Stimulated activated naive CD8-positive, alpha-beta T cell treated with anti-CD3 and anti-CD28 coated beads, Interleukin-15, Interleukin-2, amounts not matched to agents 100 ng/mL and 50 ng/mL, for 24 hours (primary cell): ENCODE measurements at regions not wholly inside any gene's neighbourhood (a gene's known extent, or its start where the extent isn't known, plus 50 kb on each side); places are given as distances from the start of the nearest gene placed in this dataset.

Source experiments
- H3K27ac Mint-ChIP-seq: one replicate; pipeline ENCODE4 v1.8.0; 2021; ENCODE audit warnings: mild to moderate bottlenecking, mixed read lengths
- H3K27me3 Mint-ChIP-seq: one replicate; pipeline ENCODE4 v1.8.0; 2021; ENCODE audit warnings: mixed read lengths
- H3K36me3 Mint-ChIP-seq: one replicate; pipeline ENCODE4 v1.8.0; 2021; ENCODE audit warnings: low read depth, mixed read lengths
- H3K4me1 Mint-ChIP-seq: one replicate; pipeline ENCODE4 v1.8.0; 2021; ENCODE audit warnings: low read depth, mixed read lengths
- H3K4me3 Mint-ChIP-seq: one replicate; pipeline ENCODE4 v1.8.0; 2021; ENCODE audit warnings: mild to moderate bottlenecking, mixed read lengths
- H3K9me3 Mint-ChIP-seq: one replicate; pipeline ENCODE4 v1.8.0; 2021; ENCODE audit warnings: mixed read lengths

DNA sequence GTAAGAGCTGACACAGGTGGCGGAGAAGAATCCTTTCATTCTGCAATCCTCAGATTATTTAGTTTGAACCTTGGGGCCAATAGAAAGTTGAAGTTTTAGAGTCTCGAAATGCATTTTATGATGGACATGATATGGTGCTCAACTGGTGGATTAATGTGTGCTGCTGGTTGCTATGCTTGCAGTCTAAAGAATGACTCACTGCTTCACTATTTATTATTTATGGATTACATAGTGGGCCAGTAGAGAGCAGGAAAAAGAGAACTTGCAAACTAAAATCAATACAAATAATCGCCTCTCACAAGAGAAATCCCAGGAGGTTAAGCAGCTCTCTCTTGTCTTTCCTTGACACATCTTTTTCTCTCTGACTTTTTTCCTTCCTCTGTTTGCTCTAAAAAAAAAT lies 2326.8 kb upstream of the AGA start:
- H3K9me3 Mint-ChIP-seq = peaks cover 13% of the 10 kb centered on the region
- no peak overlapping the region for H3K4me3 Mint-ChIP-seq
- no peak overlapping the region for H3K27ac Mint-ChIP-seq
- H3K36me3 Mint-ChIP-seq = no peaks in the 10 kb centered on the region
- no peaks in the 10 kb centered on the region for H3K4me1 Mint-ChIP-seq
- no peaks in the 10 kb centered on the region for H3K27me3 Mint-ChIP-seq

DNA sequence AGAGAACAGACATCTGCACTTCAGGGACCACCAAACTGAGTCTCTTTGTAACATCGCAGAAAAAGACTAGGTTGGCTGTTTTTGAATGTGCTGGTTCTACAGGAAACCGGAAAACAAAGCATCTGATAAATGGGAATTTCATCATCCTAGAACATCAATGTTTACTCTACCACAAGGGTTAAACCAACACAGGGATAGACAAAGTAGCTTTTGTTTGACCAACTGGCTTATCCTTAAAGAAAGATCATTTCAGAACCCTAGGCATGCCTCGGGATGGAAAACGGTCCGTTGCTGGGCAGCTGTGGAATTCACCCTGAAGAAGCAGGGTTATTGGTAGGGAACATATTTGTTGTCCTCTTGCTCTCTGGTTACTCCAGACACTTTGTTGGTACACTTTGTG lies 2355.5 kb upstream of the AGA start:
- Mint-ChIP-seq H3K27me3 (no peaks in the 10 kb centered on the region), H3K4me1 (no peaks in the 10 kb centered on the region), H3K36me3 (no peaks in the 10 kb centered on the region), H3K27ac (no peak overlapping the region), H3K9me3 (peaks cover 16% of the 10 kb centered on the region), H3K4me3 (no peak overlapping the region)

DNA sequence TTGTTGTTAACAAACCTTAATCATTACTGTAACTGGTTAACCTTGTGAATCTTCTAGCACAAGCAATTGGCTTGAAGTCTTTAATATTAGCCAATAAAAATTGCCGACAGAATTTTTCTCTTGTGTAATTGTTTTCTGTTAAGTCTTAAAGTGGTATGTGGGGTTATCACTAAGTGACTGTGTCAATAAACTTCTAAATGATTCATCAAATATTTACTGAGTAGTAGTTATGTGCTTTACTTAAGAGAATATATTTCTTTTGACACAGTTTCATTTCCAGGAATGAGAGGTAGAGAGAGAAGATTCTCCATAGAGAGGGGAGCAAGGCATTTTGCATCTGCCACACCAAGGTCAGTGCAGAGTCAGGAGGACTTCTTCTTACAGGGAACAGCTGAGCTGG lies 2361.6 kb upstream of the AGA start:
- Mint-ChIP-seq H3K4me3 (no peak overlapping the region), H3K36me3 (no peaks in the 10 kb centered on the region), H3K4me1 (no peaks in the 10 kb centered on the region), H3K27ac (no peak overlapping the region), H3K9me3 (peaks cover 9% of the 10 kb centered on the region), H3K27me3 (no peaks in the 10 kb centered on the region)

DNA sequence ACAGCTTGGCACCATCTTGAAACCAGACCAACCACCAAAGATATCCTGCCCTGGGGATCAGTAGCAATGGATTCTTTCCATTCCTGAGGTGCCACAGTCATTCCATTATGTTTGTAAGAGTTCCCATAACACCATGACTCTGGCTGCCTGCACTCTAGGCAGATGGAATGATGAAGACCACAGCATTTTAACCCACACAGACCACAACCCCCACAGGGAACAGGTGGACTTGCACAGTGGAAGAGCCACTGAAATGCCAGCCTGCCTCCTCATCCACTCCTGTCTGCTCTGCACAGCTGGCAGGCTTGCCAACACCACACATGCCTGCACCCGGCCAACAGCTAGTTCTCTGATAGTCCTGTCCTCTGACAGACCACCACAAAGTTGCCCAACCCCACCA lies 2362.2 kb upstream of the AGA start:
- Mint-ChIP-seq H3K4me1 (no peaks in the 10 kb centered on the region), H3K27ac (no peak overlapping the region), H3K27me3 (no peaks in the 10 kb centered on the region), H3K36me3 (no peaks in the 10 kb centered on the region), H3K4me3 (no peak overlapping the region), H3K9me3 (peaks cover 12% of the 10 kb centered on the region)

DNA sequence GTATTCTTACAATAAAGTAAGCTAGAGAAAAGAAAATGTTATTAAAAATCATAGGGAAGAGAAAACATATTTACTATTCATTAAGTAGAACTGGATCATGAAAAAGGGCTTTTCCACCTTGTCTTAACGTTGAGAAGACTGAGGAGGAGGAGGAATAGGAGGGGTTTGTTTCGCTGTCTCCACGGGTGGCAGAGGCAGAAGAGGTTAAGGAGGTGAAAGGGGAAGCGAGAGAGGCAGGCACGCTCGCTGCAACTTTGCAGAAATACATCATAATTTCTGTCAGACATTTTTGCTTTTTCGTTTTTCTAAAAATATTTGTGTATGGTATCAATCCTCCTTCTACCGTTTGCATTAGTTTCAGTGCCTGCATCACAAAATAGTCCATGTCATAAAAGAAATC lies 2375.1 kb upstream of the AGA start:
- H3K36me3 Mint-ChIP-seq = no peaks in the 10 kb centered on the region
- no peak overlapping the region for H3K27ac Mint-ChIP-seq
- no peaks in the 10 kb centered on the region for H3K4me1 Mint-ChIP-seq
- H3K9me3 Mint-ChIP-seq = no peaks in the 10 kb centered on the region
- H3K4me3 Mint-ChIP-seq = no peak overlapping the region
- H3K27me3 Mint-ChIP-seq = no peaks in the 10 kb centered on the region

DNA sequence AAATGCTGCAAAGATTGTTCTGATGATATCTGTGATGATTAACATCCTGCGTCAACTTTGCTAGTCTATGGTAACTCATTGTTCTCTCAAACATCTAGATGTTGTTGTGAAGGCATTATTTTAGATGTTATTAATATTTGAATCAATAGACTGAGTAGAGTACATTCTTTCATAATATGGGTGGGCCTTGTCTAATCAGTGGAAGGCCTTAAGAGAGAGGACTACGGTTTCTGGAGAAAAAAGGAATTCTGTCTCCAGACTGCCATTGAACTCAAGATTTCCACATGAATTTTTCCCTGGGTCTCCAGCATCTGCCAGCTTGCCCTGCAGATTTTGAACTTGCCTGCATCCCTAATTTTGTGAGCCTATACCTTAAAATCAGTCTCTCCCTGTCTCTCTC lies 2381.1 kb upstream of the AGA start:
- H3K27ac Mint-ChIP-seq = no peak overlapping the region
- peaks cover 8% of the 10 kb centered on the region for H3K9me3 Mint-ChIP-seq
- H3K4me1 Mint-ChIP-seq = no peaks in the 10 kb centered on the region
- H3K4me3 Mint-ChIP-seq = no peak overlapping the region
- no peaks in the 10 kb centered on the region for H3K27me3 Mint-ChIP-seq
- H3K36me3 Mint-ChIP-seq = no peaks in the 10 kb centered on the region

DNA sequence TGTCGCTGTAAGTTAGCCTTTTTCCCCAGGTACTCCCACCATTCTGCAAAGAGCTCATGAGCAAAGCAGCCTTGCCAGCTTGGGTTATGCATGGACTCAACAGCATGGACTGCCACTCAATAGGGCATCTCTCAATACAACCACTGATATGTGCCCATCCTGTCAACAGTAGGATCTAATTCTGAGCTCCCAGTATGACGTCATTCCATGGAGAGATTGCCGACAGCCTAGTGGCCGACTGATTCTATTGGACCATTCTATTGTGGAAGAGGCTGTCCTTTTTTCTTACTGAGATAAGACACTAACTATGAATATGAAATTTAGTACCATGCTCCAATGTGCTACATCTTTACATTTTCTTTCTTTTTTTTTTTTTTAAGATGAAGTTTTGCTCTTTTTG lies 2389.0 kb upstream of the AGA start:
- no peak overlapping the region for H3K27ac Mint-ChIP-seq
- H3K9me3 Mint-ChIP-seq = peaks cover 3% of the 10 kb centered on the region
- H3K4me1 Mint-ChIP-seq = no peaks in the 10 kb centered on the region
- no peak overlapping the region for H3K4me3 Mint-ChIP-seq
- H3K27me3 Mint-ChIP-seq = no peaks in the 10 kb centered on the region
- H3K36me3 Mint-ChIP-seq = no peaks in the 10 kb centered on the region

DNA sequence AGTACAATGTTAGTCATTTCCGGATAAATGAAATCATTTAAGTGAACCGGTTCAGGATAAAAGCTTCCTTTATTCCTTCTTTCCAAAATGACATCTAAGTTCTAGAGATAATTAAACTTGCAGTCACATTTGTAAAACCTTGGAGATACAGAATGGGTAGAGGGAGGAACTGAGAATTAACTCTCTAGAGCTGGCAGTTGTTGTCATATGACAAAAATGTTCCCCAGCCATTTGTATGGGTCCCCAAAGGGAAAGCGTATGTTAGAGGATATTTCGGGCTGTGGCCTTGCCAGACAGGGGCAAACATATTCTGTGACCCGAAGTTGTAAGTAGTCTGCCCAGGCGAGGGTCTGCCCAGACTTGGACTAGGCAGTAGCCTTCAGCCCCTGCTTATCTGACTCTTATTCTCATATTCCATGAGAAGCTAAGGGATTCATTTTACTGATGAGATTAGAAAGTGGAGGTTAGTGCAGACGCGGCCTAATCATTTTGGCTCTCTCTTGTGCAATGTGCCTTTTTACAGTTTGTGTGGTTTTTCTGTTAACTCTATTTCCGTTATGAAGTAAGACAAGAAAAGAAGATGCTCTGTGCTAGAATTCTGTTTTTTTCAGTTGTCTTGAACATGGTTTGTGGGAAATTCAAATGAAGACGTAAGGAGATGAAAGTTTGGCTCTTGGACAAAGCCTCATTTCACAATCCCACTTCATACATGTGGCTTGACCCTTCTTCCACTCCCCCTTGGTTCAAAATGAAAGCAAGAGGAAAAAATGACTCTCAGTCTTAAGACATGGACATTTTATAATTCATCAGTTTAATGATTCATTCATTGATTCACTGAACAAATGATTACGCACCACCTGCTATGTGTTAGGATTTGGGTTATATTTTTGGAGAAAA lies 2394.2 kb upstream of the AGA start:
- Mint-ChIP-seq H3K36me3 (no peaks in the 10 kb centered on the region), H3K27ac (no peak overlapping the region), H3K9me3 (peaks cover 3% of the 10 kb centered on the region), H3K4me1 (no peaks in the 10 kb centered on the region), H3K4me3 (no peak overlapping the region), H3K27me3 (no peaks in the 10 kb centered on the region)

DNA sequence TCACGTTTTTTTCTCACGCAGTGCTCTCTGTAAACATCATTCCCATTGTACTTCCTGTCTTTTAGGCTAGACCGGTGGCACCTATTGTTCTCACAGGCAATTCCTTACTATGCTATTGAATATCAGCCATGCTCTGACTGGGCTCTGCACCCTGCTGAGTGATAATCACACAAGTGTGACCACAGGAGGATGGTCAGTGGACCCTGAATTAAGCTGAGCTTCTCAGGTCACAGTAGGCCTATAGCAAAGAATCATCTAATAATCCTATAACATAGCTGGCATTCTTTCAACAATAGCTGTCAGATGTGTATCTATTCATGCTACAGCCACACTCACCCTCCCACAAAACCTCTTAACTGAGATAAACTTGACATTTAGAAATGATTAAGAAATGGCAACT lies 2399.8 kb upstream of the TENM3 start:
- peaks cover 5% of the 10 kb centered on the region for H3K9me3 Mint-ChIP-seq
- H3K4me3 Mint-ChIP-seq = no peak overlapping the region
- H3K36me3 Mint-ChIP-seq = no peaks in the 10 kb centered on the region
- H3K27me3 Mint-ChIP-seq = no peaks in the 10 kb centered on the region
- no peak overlapping the region for H3K27ac Mint-ChIP-seq
- H3K4me1 Mint-ChIP-seq = no peaks in the 10 kb centered on the region

DNA sequence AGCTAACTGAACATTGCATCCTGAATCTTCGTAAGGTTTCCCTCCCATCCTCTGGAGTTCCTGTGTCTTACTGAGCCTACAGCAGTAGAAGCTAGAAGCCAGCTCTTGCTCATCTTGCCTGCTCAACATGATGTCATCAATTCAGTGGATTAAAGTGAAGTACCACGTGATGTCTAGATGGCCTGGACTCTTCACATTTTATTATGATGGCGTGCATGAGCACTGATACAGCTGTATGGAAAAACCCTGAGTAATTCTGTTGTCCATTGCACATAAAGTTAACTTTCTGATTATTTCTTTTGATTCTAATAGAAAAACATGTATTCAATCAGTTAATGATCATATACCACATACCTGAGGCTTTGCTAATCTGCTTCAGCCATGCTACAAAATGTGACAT lies 2387.7 kb upstream of the TENM3 start:
- H3K27me3 Mint-ChIP-seq = no peaks in the 10 kb centered on the region
- H3K27ac Mint-ChIP-seq = no peak overlapping the region
- H3K4me3 Mint-ChIP-seq = no peak overlapping the region
- no peaks in the 10 kb centered on the region for H3K36me3 Mint-ChIP-seq
- no peaks in the 10 kb centered on the region for H3K4me1 Mint-ChIP-seq
- no peaks in the 10 kb centered on the region for H3K9me3 Mint-ChIP-seq

DNA sequence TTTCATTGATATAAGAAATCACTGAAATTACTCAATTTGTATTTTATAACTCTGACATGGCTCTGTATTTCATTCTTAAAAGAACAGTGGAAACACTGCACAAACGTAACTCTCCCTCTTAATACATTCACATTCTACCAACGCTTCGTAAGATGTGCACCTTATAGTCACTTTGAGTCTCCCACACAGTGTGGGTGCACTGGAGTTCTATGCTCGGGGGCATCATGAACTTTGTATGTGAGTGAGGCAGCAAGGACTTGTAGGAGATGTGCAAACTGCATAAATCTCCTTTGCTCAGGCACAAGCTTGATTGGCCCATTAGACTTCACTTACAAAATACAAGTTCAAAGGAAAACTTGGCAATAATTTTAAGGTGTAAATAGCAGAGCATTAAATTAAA lies 2385.0 kb upstream of the TENM3 start:
- Mint-ChIP-seq H3K9me3 (no peaks in the 10 kb centered on the region), H3K4me1 (no peaks in the 10 kb centered on the region), H3K27me3 (no peaks in the 10 kb centered on the region), H3K36me3 (no peaks in the 10 kb centered on the region), H3K4me3 (no peak overlapping the region), H3K27ac (no peak overlapping the region)

DNA sequence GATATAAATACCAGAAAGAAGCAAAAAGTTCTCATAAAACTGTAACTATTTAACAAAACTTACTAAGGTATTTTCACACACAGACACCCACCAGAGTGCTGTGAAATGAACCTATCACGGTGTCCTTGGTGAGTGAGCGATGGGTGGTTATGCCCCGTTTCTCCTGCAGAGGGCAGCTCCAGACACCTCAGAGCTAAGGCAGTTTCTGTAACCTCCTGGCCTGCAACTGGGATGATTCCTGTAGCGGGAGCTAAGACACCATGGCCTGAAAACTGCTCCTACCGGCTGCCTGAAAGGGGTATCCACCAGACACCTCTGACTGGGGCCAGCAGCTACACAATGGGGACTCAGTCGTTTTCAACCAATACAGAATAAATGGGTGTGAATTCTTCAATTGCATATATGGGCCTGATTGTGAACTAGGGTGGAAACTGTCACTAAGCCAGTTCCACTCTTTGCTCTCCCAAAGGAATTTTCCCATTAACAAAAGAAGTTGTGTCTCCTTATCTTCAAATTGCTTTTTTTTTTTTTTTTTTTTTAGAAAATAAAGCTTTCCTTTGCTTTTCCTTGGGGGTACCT lies 2375.8 kb upstream of the TENM3 start:
- H3K4me3 Mint-ChIP-seq = no peak overlapping the region
- H3K27ac Mint-ChIP-seq = no peak overlapping the region
- no peaks in the 10 kb centered on the region for H3K4me1 Mint-ChIP-seq
- H3K9me3 Mint-ChIP-seq = no peaks in the 10 kb centered on the region
- H3K36me3 Mint-ChIP-seq = no peaks in the 10 kb centered on the region
- H3K27me3 Mint-ChIP-seq = no peaks in the 10 kb centered on the region

DNA sequence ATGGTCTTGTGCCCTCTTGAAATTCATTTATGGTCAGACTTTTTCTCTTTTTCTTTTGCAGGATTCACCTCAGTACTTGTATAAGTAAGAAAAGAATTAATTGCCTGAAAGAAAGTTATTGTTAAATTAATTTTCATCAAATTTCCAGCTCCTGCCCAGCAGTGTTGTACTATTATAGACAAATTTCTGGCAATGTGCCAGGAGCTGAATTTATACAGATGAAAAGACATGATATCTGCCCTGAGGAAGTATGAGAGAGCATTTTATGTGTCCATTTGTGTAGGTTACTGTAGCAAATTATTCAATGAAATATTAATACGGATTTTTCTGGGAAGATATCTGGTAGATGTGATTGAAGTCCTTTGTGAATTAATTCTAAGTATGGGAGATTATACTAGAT lies 2371.5 kb upstream of the TENM3 start:
- H3K4me1 Mint-ChIP-seq = no peaks in the 10 kb centered on the region
- H3K4me3 Mint-ChIP-seq = no peak overlapping the region
- no peaks in the 10 kb centered on the region for H3K9me3 Mint-ChIP-seq

DNA sequence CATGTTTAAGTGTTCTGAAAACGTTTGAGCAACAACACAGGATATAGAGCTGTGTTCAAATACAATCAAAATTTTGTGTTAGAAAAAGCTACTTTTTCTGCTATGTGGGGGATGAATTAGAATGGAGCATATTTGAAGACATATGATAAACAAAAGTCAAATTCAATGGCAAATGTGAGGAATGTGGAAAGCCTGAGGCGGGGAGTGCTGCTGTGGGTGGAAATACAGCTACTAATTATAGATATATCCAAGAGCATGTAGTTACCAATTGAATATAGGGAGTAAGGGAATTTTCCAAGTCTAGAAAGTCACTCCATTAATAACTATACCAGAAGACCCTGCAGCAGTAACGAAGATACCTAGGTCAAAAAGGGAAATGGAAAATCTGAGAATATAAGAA lies 2370.4 kb upstream of the TENM3 start:
- H3K36me3 Mint-ChIP-seq = no peaks in the 10 kb centered on the region
- H3K4me3 Mint-ChIP-seq = no peak overlapping the region
- no peaks in the 10 kb centered on the region for H3K4me1 Mint-ChIP-seq
- no peaks in the 10 kb centered on the region for H3K9me3 Mint-ChIP-seq
- no peak overlapping the region for H3K27ac Mint-ChIP-seq
- H3K27me3 Mint-ChIP-seq = no peaks in the 10 kb centered on the region

More for the DNA sequence above, 2371.5 kb upstream of the TENM3 start:
- Mint-ChIP-seq H3K27ac (no peak overlapping the region), H3K27me3 (no peaks in the 10 kb centered on the region), H3K36me3 (no peaks in the 10 kb centered on the region)

DNA sequence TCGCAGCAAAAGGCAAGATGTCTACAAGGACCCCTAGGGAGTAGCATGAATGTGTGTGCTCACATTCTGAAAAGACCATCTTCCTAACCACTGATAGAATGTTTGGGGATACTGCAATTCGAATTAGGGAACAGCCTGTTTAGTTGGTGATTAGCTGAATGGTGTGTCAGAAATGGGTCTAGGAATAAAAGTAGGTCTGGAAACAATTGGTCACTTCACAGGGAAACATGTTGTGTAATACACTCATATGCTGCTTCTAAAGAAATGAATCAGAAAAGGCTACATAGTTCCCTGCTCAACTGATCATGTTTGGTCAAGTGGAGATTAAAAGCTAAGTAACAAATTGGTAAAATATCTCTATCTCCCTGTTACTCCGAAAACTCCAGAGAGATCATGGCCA lies 2362.4 kb upstream of the TENM3 start:
- H3K36me3 Mint-ChIP-seq = no peaks in the 10 kb centered on the region
- H3K27me3 Mint-ChIP-seq = no peaks in the 10 kb centered on the region
- no peaks in the 10 kb centered on the region for H3K4me1 Mint-ChIP-seq
- H3K27ac Mint-ChIP-seq = no peak overlapping the region
- peaks cover 8% of the 10 kb centered on the region for H3K9me3 Mint-ChIP-seq
- H3K4me3 Mint-ChIP-seq = no peak overlapping the region
